ENCODE measurements at regions not wholly inside any gene's neighbourhood (a gene's known extent, or its start where the extent isn't known, plus 50 kb on each side); places are given as distances from the start of the nearest gene placed in this dataset.
A peak's percentile ranks its signal among the peaks of the same experiment; 100 is the strongest.
"Not testable (repeated sequence)": the region's sequence is repeated elsewhere in the genome, so short reads cannot be mapped to it uniquely, and the experiment has no call there.

- H3K36me3 ChIP-seq (ENCODE audit: control insufficient read depth, insufficient read depth, low read length); H3K27ac ChIP-seq (ENCODE audit: low read depth, low read length); H3K4me3 ChIP-seq (ENCODE audit: low read depth, low read length); H3K9me3 ChIP-seq (ENCODE audit: control insufficient read depth, insufficient read depth, low read length); H3K27me3 ChIP-seq (ENCODE audit: control insufficient read depth, insufficient read depth, low read length); H3K4me1 ChIP-seq (ENCODE audit: control insufficient read depth, insufficient read depth, low read length): not testable (repeated sequence)
- WGBS (ENCODE audit: insufficient coverage): 85% methylated on average over 3 of the region's 5 CpGs
- DNase-seq (ENCODE audit: low read depth in 4 of 6, low spot score in 6 of 6): peak in 1 of 6 donors; percentile 11
Measured at GRCh38 chr2:13389172-13389571, 672.4 kb downstream of the TRIB2 start.

GRCh38 chr2:13390676-13391075 is 673.9 kb downstream of the TRIB2 start:
- DNase-seq (ENCODE audit: low read depth in 4 of 6, low spot score in 6 of 6): no peak
- H3K9me3 ChIP-seq (ENCODE audit: control insufficient read depth, insufficient read depth, low read length): no peaks in the 10 kb centered on the region
- no peak overlapping the region for H3K4me3 ChIP-seq (ENCODE audit: low read depth, low read length)
- H3K27ac ChIP-seq (ENCODE audit: low read depth, low read length): no peak overlapping the region
- H3K27me3 ChIP-seq (ENCODE audit: control insufficient read depth, insufficient read depth, low read length): no peaks in the 10 kb centered on the region
- H3K4me1 ChIP-seq (ENCODE audit: control insufficient read depth, insufficient read depth, low read length): no peaks in the 10 kb centered on the region
- no peaks in the 10 kb centered on the region for H3K36me3 ChIP-seq (ENCODE audit: control insufficient read depth, insufficient read depth, low read length)

GRCh38 chr2:13401312-13401711 is 684.6 kb downstream of the TRIB2 start:
- no peak overlapping the region for H3K4me3 ChIP-seq (ENCODE audit: low read depth, low read length)
- no peaks in the 10 kb centered on the region for H3K36me3 ChIP-seq (ENCODE audit: control insufficient read depth, insufficient read depth, low read length)
- H3K27me3 ChIP-seq (ENCODE audit: control insufficient read depth, insufficient read depth, low read length): no peaks in the 10 kb centered on the region
- H3K4me1 ChIP-seq (ENCODE audit: control insufficient read depth, insufficient read depth, low read length): no peaks in the 10 kb centered on the region
- no peak for DNase-seq (ENCODE audit: low read depth in 4 of 6, low spot score in 6 of 6)
- no peak overlapping the region for H3K27ac ChIP-seq (ENCODE audit: low read depth, low read length)
- no CpG with 5 or more reads among the region's 2 CpGs for WGBS (ENCODE audit: insufficient coverage)
- no peaks in the 10 kb centered on the region for H3K9me3 ChIP-seq (ENCODE audit: control insufficient read depth, insufficient read depth, low read length)

DNA sequence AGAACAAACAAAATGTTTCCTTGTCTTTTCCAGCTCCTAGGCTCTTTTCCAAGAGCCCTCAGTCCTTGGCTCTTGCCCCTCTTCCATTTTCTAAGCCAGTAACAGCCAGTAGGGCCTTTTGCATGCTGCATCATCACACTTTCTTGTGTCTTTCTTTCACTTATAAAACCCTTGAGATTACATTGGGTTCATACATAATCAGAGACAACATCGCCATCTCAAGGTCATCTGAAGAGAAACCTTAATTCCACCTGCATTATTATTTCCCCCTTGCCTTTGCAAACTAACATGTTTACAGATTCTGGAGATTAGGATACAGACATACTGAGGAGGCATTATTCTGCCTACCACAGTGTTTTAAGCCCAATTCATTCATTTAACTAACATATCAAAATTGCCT is 697.3 kb downstream of the TRIB2 start:
- H3K9me3 ChIP-seq (ENCODE audit: control insufficient read depth, insufficient read depth, low read length): peaks cover 2% of the 10 kb centered on the region
- no peak for DNase-seq (ENCODE audit: low read depth in 4 of 6, low spot score in 6 of 6)
- no peaks in the 10 kb centered on the region for H3K4me1 ChIP-seq (ENCODE audit: control insufficient read depth, insufficient read depth, low read length)
- no peaks in the 10 kb centered on the region for H3K27me3 ChIP-seq (ENCODE audit: control insufficient read depth, insufficient read depth, low read length)
- no peak overlapping the region for H3K27ac ChIP-seq (ENCODE audit: low read depth, low read length)
- WGBS (ENCODE audit: insufficient coverage): no CpG with 5 or more reads among the region's 1 CpG
- H3K36me3 ChIP-seq (ENCODE audit: control insufficient read depth, insufficient read depth, low read length): no peaks in the 10 kb centered on the region
- H3K4me3 ChIP-seq (ENCODE audit: low read depth, low read length): no peak overlapping the region

DNA sequence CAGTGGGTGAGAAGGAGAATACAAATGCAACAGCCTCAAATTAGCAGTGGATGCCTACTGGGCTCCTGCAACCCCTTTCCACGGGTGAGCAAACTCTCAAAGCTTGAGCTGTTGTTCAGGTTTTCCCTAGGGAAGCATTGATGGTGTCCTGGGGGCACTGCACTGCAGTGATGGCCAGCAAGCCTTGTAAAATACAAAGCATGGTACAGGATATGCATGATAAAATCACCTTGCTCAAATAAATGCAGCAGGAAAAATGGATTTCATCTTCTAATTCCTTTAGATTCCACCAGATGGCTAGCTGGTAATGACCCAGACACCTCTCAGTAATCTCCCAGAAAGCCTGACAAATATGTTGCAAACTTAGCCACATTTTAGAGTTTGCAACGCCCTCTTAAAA is 698.2 kb downstream of the TRIB2 start:
- Histone ChIP-seq H3K9me3 (ENCODE audit: control insufficient read depth, insufficient read depth, low read length) (peaks cover 2% of the 10 kb centered on the region), H3K27ac (ENCODE audit: low read depth, low read length) (no peak overlapping the region), H3K4me1 (ENCODE audit: control insufficient read depth, insufficient read depth, low read length) (no peaks in the 10 kb centered on the region), H3K4me3 (ENCODE audit: low read depth, low read length) (no peak overlapping the region), H3K27me3 (ENCODE audit: control insufficient read depth, insufficient read depth, low read length) (no peaks in the 10 kb centered on the region), H3K36me3 (ENCODE audit: control insufficient read depth, insufficient read depth, low read length) (no peaks in the 10 kb centered on the region)
- peak in 2 of 6 donors; percentile 4 to 68 for DNase-seq (ENCODE audit: low read depth in 4 of 6, low spot score in 6 of 6)
- 49% methylated on average over 2 of the region's 2 CpGs for WGBS (ENCODE audit: insufficient coverage)

DNA sequence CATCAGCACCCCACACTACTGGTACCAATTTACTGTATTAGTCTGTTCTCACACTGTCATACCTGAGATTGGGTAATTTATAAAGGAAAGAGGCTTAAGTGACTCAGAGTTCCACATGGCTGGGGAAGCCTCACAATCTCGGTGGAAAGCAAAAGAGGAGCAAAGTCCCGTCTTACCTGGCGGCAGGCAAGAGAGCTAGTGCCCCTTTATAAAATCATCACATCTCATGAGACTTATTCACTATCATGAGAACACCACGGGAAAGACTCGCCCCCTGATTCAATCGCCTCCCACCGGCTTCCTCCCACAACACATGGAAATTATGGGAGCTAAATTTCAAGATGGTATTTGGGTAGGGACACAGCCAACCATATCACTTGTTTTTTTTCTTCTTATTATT is 717.2 kb downstream of the TRIB2 start:
- WGBS (ENCODE audit: insufficient coverage): 82% methylated on average over 3 of the region's 7 CpGs
- Histone ChIP-seq H3K4me1 (ENCODE audit: control insufficient read depth, insufficient read depth, low read length) (no peaks in the 10 kb centered on the region), H3K27ac (ENCODE audit: low read depth, low read length) (no peak overlapping the region), H3K4me3 (ENCODE audit: low read depth, low read length) (no peak overlapping the region), H3K9me3 (ENCODE audit: control insufficient read depth, insufficient read depth, low read length) (no peaks in the 10 kb centered on the region), H3K36me3 (ENCODE audit: control insufficient read depth, insufficient read depth, low read length) (no peaks in the 10 kb centered on the region), H3K27me3 (ENCODE audit: control insufficient read depth, insufficient read depth, low read length) (no peaks in the 10 kb centered on the region)
- no peak for DNase-seq (ENCODE audit: low read depth in 4 of 6, low spot score in 6 of 6)

DNA sequence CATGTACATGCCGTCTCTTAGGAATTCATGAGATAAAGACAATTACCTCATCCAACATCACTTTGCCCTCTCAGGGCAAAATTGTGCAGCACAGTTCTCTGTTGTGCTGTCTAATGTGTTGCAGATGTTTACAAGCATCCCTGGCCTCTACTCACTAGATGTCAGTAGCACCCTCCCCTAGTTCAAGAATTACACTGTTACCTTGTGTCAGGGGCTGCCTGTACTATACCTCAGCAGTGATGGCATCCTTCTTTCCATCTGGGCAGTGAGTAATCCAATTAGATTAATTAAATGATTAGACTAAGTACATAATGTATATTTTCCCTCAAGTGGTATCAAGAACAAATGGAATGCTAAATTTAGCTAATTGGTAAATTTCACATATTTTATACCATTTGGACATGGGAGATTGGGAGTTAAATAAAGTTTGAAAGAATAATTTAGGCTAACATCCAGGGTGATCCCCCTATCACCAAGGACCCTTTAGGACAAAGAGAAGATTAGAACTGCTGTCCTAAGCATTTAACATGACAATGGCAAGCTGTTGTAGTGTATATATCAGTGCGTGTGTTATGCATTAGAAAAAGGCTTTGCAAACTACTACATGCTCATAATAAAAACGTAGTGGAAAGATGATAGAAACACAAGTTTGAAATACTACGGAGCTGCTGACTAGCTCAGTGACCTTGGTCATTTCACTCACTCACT is 727.0 kb downstream of the TRIB2 start:
- peak in 1 of 6 donors; percentile 34 for DNase-seq (ENCODE audit: low read depth in 4 of 6, low spot score in 6 of 6)
- H3K9me3 ChIP-seq (ENCODE audit: control insufficient read depth, insufficient read depth, low read length): not testable (repeated sequence)

DNA sequence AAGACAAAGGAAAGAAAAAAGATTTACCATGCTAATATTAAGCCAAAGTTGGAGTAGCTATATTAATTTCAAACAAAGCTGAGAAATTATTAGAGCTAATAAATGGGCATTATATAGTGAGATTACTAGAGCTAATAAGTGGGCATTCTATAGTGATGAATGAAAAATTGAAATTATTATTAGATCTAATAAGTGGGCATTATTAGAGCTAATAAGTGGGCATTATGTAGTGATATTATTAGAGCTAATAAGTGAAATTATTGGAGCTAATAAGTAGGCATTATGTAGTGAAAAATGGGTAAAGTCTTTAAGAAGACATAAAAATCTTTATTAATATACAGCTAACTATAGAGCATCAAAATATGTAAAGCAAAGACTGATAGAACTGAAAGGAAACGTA is 745.7 kb downstream of the TRIB2 start:
- Histone ChIP-seq H3K36me3 (ENCODE audit: control insufficient read depth, insufficient read depth, low read length) (no peaks in the 10 kb centered on the region), H3K27me3 (ENCODE audit: control insufficient read depth, insufficient read depth, low read length) (no peaks in the 10 kb centered on the region), H3K4me3 (ENCODE audit: low read depth, low read length) (no peak overlapping the region), H3K9me3 (ENCODE audit: control insufficient read depth, insufficient read depth, low read length) (no peaks in the 10 kb centered on the region), H3K27ac (ENCODE audit: low read depth, low read length) (no peak overlapping the region), H3K4me1 (ENCODE audit: control insufficient read depth, insufficient read depth, low read length) (no peaks in the 10 kb centered on the region)
- no CpG with 5 or more reads among the region's 1 CpG for WGBS (ENCODE audit: insufficient coverage)
- DNase-seq (ENCODE audit: low read depth in 4 of 6, low spot score in 6 of 6): no peak

More for the DNA sequence above, 727.0 kb downstream of the TRIB2 start:
- H3K27ac ChIP-seq (ENCODE audit: low read depth, low read length); H3K27me3 ChIP-seq (ENCODE audit: control insufficient read depth, insufficient read depth, low read length); H3K4me3 ChIP-seq (ENCODE audit: low read depth, low read length); H3K4me1 ChIP-seq (ENCODE audit: control insufficient read depth, insufficient read depth, low read length); H3K36me3 ChIP-seq (ENCODE audit: control insufficient read depth, insufficient read depth, low read length): not testable (repeated sequence)
- WGBS (ENCODE audit: insufficient coverage): no CpG with 5 or more reads among the region's 4 CpGs

DNA sequence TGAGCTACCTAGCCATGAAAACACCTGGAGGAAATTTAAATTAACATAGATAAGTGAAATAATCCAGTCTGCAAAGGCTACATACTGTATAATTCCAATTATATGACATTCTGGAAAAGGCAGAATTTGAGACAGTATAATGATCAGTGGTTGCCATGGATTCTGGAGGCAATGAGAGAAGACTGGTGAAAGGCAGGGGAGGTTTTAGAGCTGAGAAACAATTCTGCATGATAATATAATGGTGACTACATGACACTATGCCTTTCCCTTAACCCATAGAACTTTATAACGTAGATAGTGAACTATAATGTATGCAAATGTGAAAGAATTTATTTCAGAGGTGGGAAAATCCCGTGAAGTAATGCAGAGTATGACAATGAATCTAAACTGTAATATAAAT is 749.3 kb downstream of the TRIB2 start:
- no CpG with 5 or more reads among the region's 2 CpGs for WGBS (ENCODE audit: insufficient coverage)
- Histone ChIP-seq H3K27ac (ENCODE audit: low read depth, low read length) (no peak overlapping the region), H3K4me3 (ENCODE audit: low read depth, low read length) (no peak overlapping the region), H3K4me1 (ENCODE audit: control insufficient read depth, insufficient read depth, low read length) (no peaks in the 10 kb centered on the region), H3K9me3 (ENCODE audit: control insufficient read depth, insufficient read depth, low read length) (no peaks in the 10 kb centered on the region), H3K36me3 (ENCODE audit: control insufficient read depth, insufficient read depth, low read length) (no peaks in the 10 kb centered on the region), H3K27me3 (ENCODE audit: control insufficient read depth, insufficient read depth, low read length) (no peaks in the 10 kb centered on the region)
- DNase-seq (ENCODE audit: low read depth in 4 of 6, low spot score in 6 of 6): no peak

GRCh38 chr2:13474538-13474937 is 757.8 kb downstream of the TRIB2 start:
- no peak overlapping the region for H3K4me3 ChIP-seq (ENCODE audit: low read depth, low read length)
- H3K9me3 ChIP-seq (ENCODE audit: control insufficient read depth, insufficient read depth, low read length): no peaks in the 10 kb centered on the region
- no peaks in the 10 kb centered on the region for H3K4me1 ChIP-seq (ENCODE audit: control insufficient read depth, insufficient read depth, low read length)
- DNase-seq (ENCODE audit: low read depth in 4 of 6, low spot score in 6 of 6): no peak
- WGBS (ENCODE audit: insufficient coverage): no CpG with 5 or more reads among the region's 4 CpGs
- no peak overlapping the region for H3K27ac ChIP-seq (ENCODE audit: low read depth, low read length)
- no peaks in the 10 kb centered on the region for H3K36me3 ChIP-seq (ENCODE audit: control insufficient read depth, insufficient read depth, low read length)
- H3K27me3 ChIP-seq (ENCODE audit: control insufficient read depth, insufficient read depth, low read length): no peaks in the 10 kb centered on the region

All from spinal cord (tissue), 9 donors.